HEK293 (cell line): ENCODE measurements at regions not wholly inside any gene's neighbourhood (a gene's known extent, or its start where the extent isn't known, plus 50 kb on each side); places are given as distances from the start of the nearest gene placed in this dataset.

Experiments
- CTCF ChIP-seq: fragments of 450-650 bp; formaldehyde crosslinking; IDR thresholded peaks from 2 replicates; pipeline ENCODE4 v1.5.1; 2016; ENCODE audit warnings: missing biosample characterization, missing genetic modification characterization
- GLI4 ChIP-seq: fragments of 450-650 bp; formaldehyde crosslinking; IDR thresholded peaks from 2 replicates; pipeline ENCODE4 v1.5.1; 2016; ENCODE audit warnings: missing biosample characterization, missing genetic modification characterization
- KLF10 ChIP-seq: fragments of 450-650 bp; IDR thresholded peaks from 2 replicates; pipeline ENCODE4 v1.5.1; 2018; ENCODE audit warnings: missing biosample characterization, mild to moderate bottlenecking, missing genetic modification characterization
- OVOL3 ChIP-seq: fragments of 450-650 bp; formaldehyde crosslinking; IDR thresholded peaks from 2 replicates; pipeline ENCODE4 v1.5.1; 2016; ENCODE audit warnings: missing biosample characterization, missing genetic modification characterization
- ZFP3 ChIP-seq: fragments of 450-650 bp; formaldehyde crosslinking; IDR thresholded peaks from 2 replicates; pipeline ENCODE4 v1.5.1; 2016; ENCODE audit warnings: low read depth, missing biosample characterization, missing genetic modification characterization
- ZIC2 ChIP-seq: fragments of 450-650 bp; formaldehyde crosslinking; IDR thresholded peaks from 2 replicates; pipeline ENCODE4 v1.5.1; 2016; ENCODE audit warnings: missing biosample characterization, missing genetic modification characterization
- ZNF211 ChIP-seq: fragments of 450-650 bp; formaldehyde crosslinking; IDR thresholded peaks from 2 replicates; pipeline ENCODE4 v1.5.1; 2016; ENCODE audit warnings: low read depth, missing biosample characterization, missing genetic modification characterization
- ZNF274 ChIP-seq, 2 experiments: fragments of 200-500 bp in 1 of 2; fragments of 450-650 bp in 1 of 2; sonication (Bioruptor generic) in 1 of 2; formaldehyde crosslinking in 1 of 2; IDR thresholded peaks; 2 replicates each; pipeline versions ENCODE4 v1.5.1 to v1.6.1; 2014 to 2016; ENCODE audit warnings: borderline replicate concordance in 1 of 2, inconsistent platforms in 1 of 2, low read length in 1 of 2, missing biosample characterization in 1 of 2, missing genetic modification characterization in 1 of 2
- ZNF341 ChIP-seq: fragments of 450-650 bp; formaldehyde crosslinking; IDR thresholded peaks from 2 replicates; pipeline ENCODE4; 2016; ENCODE audit warnings: low read depth, missing biosample characterization, missing genetic modification characterization
- ZNF354C ChIP-seq: fragments of 450-650 bp; formaldehyde crosslinking; IDR thresholded peaks from 2 replicates; pipeline ENCODE4 v1.5.1; 2016; ENCODE audit warnings: missing biosample characterization, missing genetic modification characterization, low read depth, borderline replicate concordance
- ZNF391 ChIP-seq: fragments of 450-650 bp; formaldehyde crosslinking; IDR thresholded peaks from 2 replicates; pipeline ENCODE4 v1.5.1; 2016; ENCODE audit warnings: low read depth, missing biosample characterization, missing genetic modification characterization, borderline replicate concordance
- ZNF580 ChIP-seq: fragments of 450-650 bp; formaldehyde crosslinking; IDR thresholded peaks from 2 replicates; pipeline ENCODE4 v1.5.1; 2016; ENCODE audit warnings: missing biosample characterization, missing genetic modification characterization
- ZSCAN30 ChIP-seq: fragments of 450-650 bp; IDR thresholded peaks from 2 replicates; pipeline ENCODE4 v1.5.1; 2018; ENCODE audit warnings: missing biosample characterization, mild to moderate bottlenecking, missing genetic modification characterization, moderate library complexity
- ZSCAN5A ChIP-seq: fragments of 450-650 bp; formaldehyde crosslinking; IDR thresholded peaks from 2 replicates; pipeline ENCODE4 v1.5.1; 2016; ENCODE audit warnings: missing biosample characterization, missing genetic modification characterization

GRCh38 chr10:20623546-20623945 lies 273.6 kb downstream of the NEBL start:
- TF ChIP-seq ZSCAN30 (tag by site-specific recombination) (no peak), CTCF (tag by site-specific recombination) (no peak), ZNF211 (no peak), ZNF274 (IDR thresholded peaks at IDR 0.05; ENCODE audit: low read length) (no peak), ZNF274 (tag by site-specific recombination; IDR thresholded peaks at IDR 0.05; ENCODE audit: borderline replicate concordance) (no peak), ZNF341 (tag by site-specific recombination) (no peak), ZNF580 (no peak), ZIC2 (tag by site-specific recombination) (no peak), ZFP3 (tag by site-specific recombination) (no peak), GLI4 (tag by site-specific recombination) (no peak), ZNF354C (tag by site-specific recombination) (no peak), ZSCAN5A (no peak), ZNF391 (tag by site-specific recombination) (no peak), OVOL3 (no peak), KLF10 (no peak)
